Neutrophil (primary cell): ENCODE measurements at regions not wholly inside any gene's neighbourhood (a gene's known extent, or its start where the extent isn't known, plus 50 kb on each side); places are given as distances from the start of the nearest gene placed in this dataset.

ENCODE experiments used
- H3K27ac ChIP-seq: fragments of 200-600 bp; sonication (generic); 2 replicates; pipeline ENCODE4 v1.5.1; 2016; ENCODE audit warnings: mild to moderate bottlenecking, moderate library complexity
- H3K27me3 ChIP-seq: fragments of 200-600 bp; sonication (generic); 2 replicates; pipeline ENCODE4 v1.6.0; 2016; ENCODE audit warnings: mild to moderate bottlenecking
- H3K36me3 ChIP-seq: fragments of 200-600 bp; sonication (generic); 2 replicates; pipeline ENCODE4 v1.5.1; 2017
- H3K4me1 ChIP-seq, 2 experiments: fragments of 200-600 bp in 1 of 2; sonication (generic) in 1 of 2; 1 replicate in 1 of 2; 2 replicates in 1 of 2; pipeline versions ENCODE4 v1.5.1 to v1.6.1; 2013 to 2016; ENCODE audit warnings: low read depth in 1 of 2, low read length in 1 of 2, mild to moderate bottlenecking in 1 of 2, moderate library complexity in 1 of 2; ENCODE audit not compliant: control insufficient read depth in 1 of 2, insufficient read depth in 1 of 2
- H3K4me3 ChIP-seq, 2 experiments: fragments of 200-600 bp in 1 of 2; sonication (generic) in 1 of 2; 1 replicate in 1 of 2; 2 replicates in 1 of 2; pipeline ENCODE4 v1.5.1; 2013 to 2016; ENCODE audit warnings: low read depth in 1 of 2, low read length in 1 of 2, mild to moderate bottlenecking in 1 of 2, moderate library complexity in 1 of 2
- H3K9me3 ChIP-seq: fragments of 200-600 bp; sonication (generic); 2 replicates; pipeline ENCODE4 v1.5.1; 2016
- TF ChIP-seq, protein P1 (sequence below): fragments of 200-600 bp; sonication (generic); IDR thresholded peaks from 2 replicates; pipeline ENCODE4 v1.5.1; 2016; ENCODE audit warnings: antibody characterized with exemption

DNA sequence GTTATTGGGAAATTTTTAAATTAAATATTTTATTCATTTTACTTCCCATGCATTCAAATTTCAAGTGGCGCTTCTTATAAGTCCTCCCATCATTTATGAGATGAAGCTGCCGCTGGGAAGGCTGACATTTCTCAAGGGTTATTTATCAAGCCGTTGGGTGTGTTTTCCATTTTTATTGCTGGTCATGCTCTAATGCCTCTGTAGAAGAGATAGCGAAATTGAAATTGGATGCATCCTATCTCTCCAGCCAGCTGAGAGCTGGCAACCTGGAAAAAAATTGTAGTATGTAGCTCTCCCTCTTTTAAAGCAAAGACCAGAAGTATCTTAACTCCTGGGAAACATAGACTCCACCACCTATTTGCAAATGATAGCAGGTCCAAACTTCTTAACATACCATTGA is 135.9 kb downstream of the C6orf118 start:
- no peaks in the 10 kb centered on the region for H3K27me3 ChIP-seq
- H3K4me3 ChIP-seq: no peak overlapping the region
- no peaks in the 10 kb centered on the region for H3K36me3 ChIP-seq
- TF ChIP-seq, protein P1, sequence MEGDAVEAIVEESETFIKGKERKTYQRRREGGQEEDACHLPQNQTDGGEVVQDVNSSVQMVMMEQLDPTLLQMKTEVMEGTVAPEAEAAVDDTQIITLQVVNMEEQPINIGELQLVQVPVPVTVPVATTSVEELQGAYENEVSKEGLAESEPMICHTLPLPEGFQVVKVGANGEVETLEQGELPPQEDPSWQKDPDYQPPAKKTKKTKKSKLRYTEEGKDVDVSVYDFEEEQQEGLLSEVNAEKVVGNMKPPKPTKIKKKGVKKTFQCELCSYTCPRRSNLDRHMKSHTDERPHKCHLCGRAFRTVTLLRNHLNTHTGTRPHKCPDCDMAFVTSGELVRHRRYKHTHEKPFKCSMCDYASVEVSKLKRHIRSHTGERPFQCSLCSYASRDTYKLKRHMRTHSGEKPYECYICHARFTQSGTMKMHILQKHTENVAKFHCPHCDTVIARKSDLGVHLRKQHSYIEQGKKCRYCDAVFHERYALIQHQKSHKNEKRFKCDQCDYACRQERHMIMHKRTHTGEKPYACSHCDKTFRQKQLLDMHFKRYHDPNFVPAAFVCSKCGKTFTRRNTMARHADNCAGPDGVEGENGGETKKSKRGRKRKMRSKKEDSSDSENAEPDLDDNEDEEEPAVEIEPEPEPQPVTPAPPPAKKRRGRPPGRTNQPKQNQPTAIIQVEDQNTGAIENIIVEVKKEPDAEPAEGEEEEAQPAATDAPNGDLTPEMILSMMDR: no peak
- H3K9me3 ChIP-seq: no peaks in the 10 kb centered on the region
- H3K27ac ChIP-seq: no peak overlapping the region
- H3K4me1 ChIP-seq: no peaks in the 10 kb centered on the region

DNA sequence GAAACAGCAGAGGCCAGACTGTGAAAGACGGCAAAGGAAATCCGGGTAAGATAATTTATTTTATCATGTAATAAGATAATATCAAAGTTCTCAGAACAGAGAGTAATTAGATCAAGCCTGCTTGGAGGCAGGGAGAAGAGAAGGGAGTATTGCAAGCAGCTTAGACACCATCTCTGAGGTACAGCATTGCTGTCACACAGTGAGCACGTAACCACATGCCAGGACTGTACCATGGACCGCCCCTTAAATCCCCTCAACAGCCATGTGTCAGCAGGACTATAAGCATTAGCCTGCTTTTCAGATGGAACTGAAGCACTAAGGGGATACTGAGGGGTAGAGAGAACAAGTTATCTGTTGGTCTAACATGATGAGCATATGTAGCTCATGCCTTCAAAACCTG is 141.5 kb downstream of the C6orf118 start:
- Histone ChIP-seq H3K4me1 (no peaks in the 10 kb centered on the region), H3K27ac (no peak overlapping the region), H3K36me3 (no peaks in the 10 kb centered on the region), H3K4me3 (no peak overlapping the region), H3K27me3 (no peaks in the 10 kb centered on the region), H3K9me3 (no peaks in the 10 kb centered on the region)
- TF ChIP-seq, protein P1: no peak

DNA sequence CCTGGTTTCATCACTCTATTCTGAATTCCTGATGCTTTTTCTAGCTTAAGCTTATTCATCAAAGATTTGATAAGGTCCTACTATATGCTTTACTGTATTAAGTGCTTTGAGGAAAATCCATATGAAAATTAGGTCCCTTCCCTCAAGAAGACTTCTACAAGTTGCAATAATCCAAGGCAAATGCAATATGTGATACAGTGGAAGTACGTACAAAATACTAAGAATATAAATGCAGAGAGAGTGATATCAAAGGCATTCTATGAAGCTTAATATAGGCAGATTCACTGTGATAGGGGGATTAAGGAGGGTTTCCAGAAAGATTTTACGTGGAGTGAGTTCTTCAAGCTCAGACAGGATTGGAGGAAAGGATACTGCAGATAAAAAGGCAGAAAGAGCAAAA is 142.1 kb downstream of the C6orf118 start:
- Histone ChIP-seq H3K4me3 (no peak overlapping the region), H3K36me3 (no peaks in the 10 kb centered on the region), H3K4me1 (no peaks in the 10 kb centered on the region), H3K27ac (no peak overlapping the region), H3K9me3 (no peaks in the 10 kb centered on the region), H3K27me3 (no peaks in the 10 kb centered on the region)
- TF ChIP-seq, protein P1: no peak

DNA sequence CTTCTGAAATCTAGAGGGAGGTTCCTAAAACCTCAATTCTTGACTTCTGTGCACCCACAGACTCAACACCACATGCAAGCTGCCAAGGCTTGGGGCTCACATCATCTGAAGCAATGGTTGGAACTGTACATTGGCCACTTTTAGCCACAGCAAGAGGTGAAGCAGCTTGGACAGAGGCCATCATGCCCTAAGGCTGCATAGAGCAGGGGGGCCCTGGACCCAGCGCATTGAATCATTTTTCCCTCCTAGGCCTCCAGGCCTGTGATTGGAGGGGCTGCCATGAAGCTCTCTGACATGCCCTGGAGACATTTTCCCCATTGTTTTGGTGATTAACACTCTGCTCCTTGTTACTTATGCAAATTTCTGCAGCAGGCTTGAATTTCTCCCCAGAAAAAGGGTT is 145.9 kb downstream of the C6orf118 start:
- Histone ChIP-seq H3K4me3 (no peak overlapping the region), H3K9me3 (no peaks in the 10 kb centered on the region), H3K4me1 (no peaks in the 10 kb centered on the region), H3K36me3 (no peaks in the 10 kb centered on the region), H3K27me3 (no peaks in the 10 kb centered on the region), H3K27ac (no peak overlapping the region)
- TF ChIP-seq, protein P1: no peak

DNA sequence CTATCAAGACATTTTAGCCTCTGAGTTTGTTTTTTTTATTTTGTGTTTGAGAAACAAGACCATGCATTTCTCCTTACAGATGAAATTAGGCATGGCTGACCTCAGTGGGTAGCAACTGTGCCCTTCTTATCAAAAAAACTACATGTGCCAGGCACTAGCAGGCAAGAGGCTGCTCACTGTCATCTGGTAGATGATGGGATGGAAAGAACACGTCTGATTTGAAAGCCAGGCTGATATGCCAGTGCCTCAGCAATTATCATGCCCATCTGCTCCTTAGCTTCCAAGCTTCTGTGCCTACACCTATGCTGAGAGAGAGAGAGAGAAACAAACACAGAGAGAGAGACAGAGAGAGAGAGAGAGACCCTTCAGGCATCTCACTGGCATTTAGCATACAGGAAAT is 149.9 kb downstream of the C6orf118 start:
- H3K9me3 ChIP-seq: no peaks in the 10 kb centered on the region
- H3K27me3 ChIP-seq: no peaks in the 10 kb centered on the region
- no peak overlapping the region for H3K27ac ChIP-seq
- TF ChIP-seq, protein P1: no peak
- H3K36me3 ChIP-seq: no peaks in the 10 kb centered on the region
- H3K4me3 ChIP-seq: no peak overlapping the region
- H3K4me1 ChIP-seq: no peaks in the 10 kb centered on the region

DNA sequence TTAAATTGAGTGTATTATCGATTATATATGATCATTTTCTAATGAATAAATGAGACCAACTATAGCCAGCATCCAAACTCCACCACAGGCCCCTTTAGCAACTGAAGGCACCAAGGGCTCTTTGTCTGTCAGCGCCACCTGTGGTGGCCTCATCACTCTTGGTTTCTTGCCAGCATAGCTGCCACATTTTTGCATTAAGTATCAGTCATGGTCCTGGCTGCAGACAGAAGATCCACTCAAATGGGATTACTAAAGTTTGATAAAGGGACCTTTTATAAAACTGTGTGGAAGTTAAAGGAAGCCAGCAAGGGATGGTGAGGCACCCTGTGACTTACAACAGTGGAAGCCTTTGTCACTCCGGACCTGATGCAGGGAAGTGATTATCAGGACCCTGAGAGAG is 162.9 kb downstream of the C6orf118 start:
- Histone ChIP-seq H3K27me3 (no peaks in the 10 kb centered on the region), H3K4me3 (no peak overlapping the region), H3K4me1 (no peaks in the 10 kb centered on the region), H3K36me3 (no peaks in the 10 kb centered on the region), H3K27ac (no peak overlapping the region), H3K9me3 (no peaks in the 10 kb centered on the region)
- TF ChIP-seq, protein P1: no peak
